ENCODE measurements at regions not wholly inside any gene's neighbourhood (a gene's known extent, or its start where the extent isn't known, plus 50 kb on each side); places are given as distances from the start of the nearest gene placed in this dataset.

- TF ChIP-seq POLR2A (IDR thresholded peaks at IDR 0.05; ENCODE audit: low read depth, low read length): no peak
- no peak for TF ChIP-seq ELK1 (IDR thresholded peaks at IDR 0.05; ENCODE audit: borderline replicate concordance, low read depth, low read length)
- TF ChIP-seq MXI1 (IDR thresholded peaks at IDR 0.05; ENCODE audit: borderline replicate concordance, low read depth, low read length): no peak
- no peak for TF ChIP-seq CTCF (conservative IDR thresholded peaks at IDR 0.05; ENCODE audit: low read depth, low read length)
- TF ChIP-seq MAFK (IDR thresholded peaks at IDR 0.05; ENCODE audit: low read depth, low read length): no peak
- no peak for TF ChIP-seq MAZ (IDR thresholded peaks at IDR 0.05; ENCODE audit: borderline replicate concordance, low read depth, low read length)
- TF ChIP-seq CHD1 (IDR thresholded peaks at IDR 0.05; ENCODE audit: low read depth, low read length): no peak
- no peak for TF ChIP-seq RFX5 (IDR thresholded peaks at IDR 0.05; ENCODE audit: low read depth, low read length)
Observed at GRCh38 chr18:55737266-55737665, 149.3 kb upstream of the TCF4 start.

Measured in IMR-90 (cell line).